Brain microvascular endothelial cell (primary cell): ENCODE measurements at regions not wholly inside any gene's neighbourhood (a gene's known extent, or its start where the extent isn't known, plus 50 kb on each side); places are given as distances from the start of the nearest gene placed in this dataset.

ENCODE experiments used
- DNase-seq: peaks from one replicate; pipeline ENCODE4 v3.0.0-alpha.2; 2020
- H3K27ac ChIP-seq: fragments of 250-450 bp; sonication (Bioruptor Pico); 2 replicates; pipeline ENCODE4 v1.5.1; 2020; ENCODE audit warnings: mild to moderate bottlenecking, moderate library complexity
- H3K27me3 ChIP-seq: fragments of 250-450 bp; sonication (Bioruptor Pico); replicated peaks from 2 replicates; pipeline ENCODE4 v1.5.1; 2020; ENCODE audit warnings: mild to moderate bottlenecking
- H3K36me3 ChIP-seq: fragments of 250-450 bp; sonication (Bioruptor Pico); replicated peaks from 2 replicates; pipeline ENCODE4 v1.5.1; 2020; ENCODE audit warnings: mild to moderate bottlenecking
- H3K4me3 ChIP-seq: 2 replicates; pipeline ENCODE4 v1.5.1; 2011; ENCODE audit warnings: low read depth, mild to moderate bottlenecking, control low read depth, low read length, moderate library complexity
- CTCF ChIP-seq: IDR thresholded peaks from 2 replicates; pipeline ENCODE4 v1.5.1; 2011; ENCODE audit warnings: low read depth, mild to moderate bottlenecking, moderate library complexity, low read length, control low read depth, inconsistent platforms; ENCODE audit errors: missing control alignments
- in situ Hi-C: cut with HindIII; loops from 2 replicates; pipeline ENCODE4 v1.10.0; 2017; ENCODE audit warnings: low sequenced_read_pairs, low pct_ligation_motif_present

- H3K27me3 ChIP-seq, result no peaks in the 10 kb centered on the region
- H3K4me3 ChIP-seq, result no peak overlapping the region
- H3K36me3 ChIP-seq, result no peaks in the 10 kb centered on the region
- TF ChIP-seq CTCF, result no peak
- no peak overlapping the region for H3K27ac ChIP-seq
- in situ Hi-C loops, result no loop called here
- no peak for DNase-seq
Measured at GRCh38 chr10:120188950-120189349, 268.1 kb upstream of the PLPP4 start.

GRCh38 chr10:120195984-120196712 lies 260.9 kb upstream of the PLPP4 start:
- Histone ChIP-seq H3K36me3 (no peaks in the 10 kb centered on the region), H3K4me3 (no peak overlapping the region), H3K27me3 (no peaks in the 10 kb centered on the region), H3K27ac (no peak overlapping the region)
- TF ChIP-seq CTCF, result no peak
- in situ Hi-C loops, result no loop called here
- DNase-seq, result no peak

GRCh38 chr10:120204877-120205276 lies 252.2 kb upstream of the PLPP4 start:
- Histone ChIP-seq H3K4me3 (no peak overlapping the region), H3K27ac (no peak overlapping the region), H3K27me3 (no peaks in the 10 kb centered on the region), H3K36me3 (no peaks in the 10 kb centered on the region)
- in situ Hi-C loops, result no loop called here
- TF ChIP-seq CTCF, result no peak
- no peak for DNase-seq

- Histone ChIP-seq H3K27me3 (no peaks in the 10 kb centered on the region), H3K36me3 (no peaks in the 10 kb centered on the region), H3K4me3 (no peak overlapping the region), H3K27ac (no peak overlapping the region)
- in situ Hi-C loops, result no loop called here
- TF ChIP-seq CTCF, result no peak
- no peak for DNase-seq
Measured at GRCh38 chr10:120205368-120206018, 251.5 kb upstream of the PLPP4 start.

GRCh38 chr10:120208488-120208887 lies 248.5 kb upstream of the PLPP4 start:
- Histone ChIP-seq H3K27me3 (no peaks in the 10 kb centered on the region), H3K36me3 (no peaks in the 10 kb centered on the region), H3K4me3 (no peak overlapping the region), H3K27ac (no peak overlapping the region)
- no peak for DNase-seq
- in situ Hi-C loops, result no loop called here
- no peak for TF ChIP-seq CTCF
